WTC11 (cell line): ENCODE measurements at regions not wholly inside any gene's neighbourhood (a gene's known extent, or its start where the extent isn't known, plus 50 kb on each side); places are given as distances from the start of the nearest gene placed in this dataset.

Source experiments
- ATAC-seq: fragments of 200-7000 bp; cut with Tn5 transposase; 2 replicates; pipeline ENCODE4 v1.10.0; 2021; ENCODE audit warnings: mild to moderate bottlenecking, moderate library complexity
- CTCF ChIA-PET: fragments of 300-600 bp; sonication (Branson Sonifier 250); formaldehyde crosslinking; loops from one replicate; lab custom pipeline; 2021; ENCODE audit warnings: antibody characterized with exemption; lab: Charles Lee
- POLR2A ChIA-PET: fragments of 350-600 bp; sonication (Branson Sonifier 250); formaldehyde crosslinking; loops from one replicate; lab custom pipeline; 2021; ENCODE audit warnings: antibody characterized with exemption; lab: Charles Lee
- DNase-seq: peaks from one replicate; pipeline ENCODE4 v3.0.0; 2021; ENCODE audit warnings: low spot score
- H3K27ac Mint-ChIP-seq: 2 replicates; pipeline ENCODE4 v1.8.0; 2021; ENCODE audit warnings: mixed read lengths
- H3K27me3 Mint-ChIP-seq: 2 replicates; pipeline ENCODE4 v1.8.0; 2021; ENCODE audit warnings: low read depth, mild to moderate bottlenecking, moderate library complexity, mixed read lengths
- H3K36me3 Mint-ChIP-seq: 2 replicates; pipeline ENCODE4 v1.8.0; 2021; ENCODE audit warnings: mixed read lengths
- H3K4me1 Mint-ChIP-seq: 2 replicates; pipeline ENCODE4 v1.8.0; 2022; ENCODE audit warnings: mixed read lengths
- H3K4me3 Mint-ChIP-seq: 2 replicates; pipeline ENCODE4 v1.8.0; 2021; ENCODE audit warnings: mild to moderate bottlenecking, moderate library complexity, mixed read lengths
- H3K9me3 Mint-ChIP-seq: 2 replicates; pipeline ENCODE4 v1.8.0; 2021; ENCODE audit warnings: mixed read lengths
- ETV6 ChIP-seq: sonication (generic); formaldehyde crosslinking; IDR thresholded peaks from 2 replicates; pipeline ENCODE4 v1.8.1; 2022; ENCODE audit warnings: mild to moderate bottlenecking, missing genetic modification reagents
- IRF2 ChIP-seq: sonication (generic); formaldehyde crosslinking; IDR thresholded peaks from 2 replicates; pipeline ENCODE4 v1.8.0; 2022; ENCODE audit warnings: low read depth, missing genetic modification reagents, borderline replicate concordance
- SOX15 ChIP-seq: fragments of 250-450 bp; sonication (Bioruptor Pico); IDR thresholded peaks from 2 replicates; pipeline ENCODE4 v1.9.0; 2021; ENCODE audit warnings: mild to moderate bottlenecking
- TF ChIP-seq, protein P1 (sequence below): sonication (generic); formaldehyde crosslinking; IDR thresholded peaks from 2 replicates; pipeline ENCODE4 v1.8.0; 2022; ENCODE audit warnings: mild to moderate bottlenecking, missing genetic modification reagents
- TF ChIP-seq, protein P2 (sequence below): sonication (generic); formaldehyde crosslinking; IDR thresholded peaks from 2 replicates; pipeline ENCODE4 v1.8.1; 2023; ENCODE audit warnings: mild to moderate bottlenecking, missing genetic modification reagents, moderate library complexity
- TF ChIP-seq, protein P3 (sequence below): sonication (generic); formaldehyde crosslinking; IDR thresholded peaks from 2 replicates; pipeline ENCODE4 v1.8.1; 2023; ENCODE audit warnings: mild to moderate bottlenecking, missing genetic modification reagents, borderline replicate concordance
- TF ChIP-seq, protein P4 (sequence below): sonication (generic); formaldehyde crosslinking; IDR thresholded peaks from 2 replicates; pipeline ENCODE4 v1.8.0; 2023; ENCODE audit warnings: mild to moderate bottlenecking, missing genetic modification reagents
- TF ChIP-seq, protein P5 (sequence below): sonication (generic); formaldehyde crosslinking; IDR thresholded peaks from 2 replicates; pipeline ENCODE4 v1.8.1; 2023; ENCODE audit warnings: mild to moderate bottlenecking, missing genetic modification reagents
- TF ChIP-seq, protein P6 (sequence below): sonication (generic); formaldehyde crosslinking; IDR thresholded peaks from 2 replicates; pipeline ENCODE4 v1.8.1; 2022; ENCODE audit warnings: missing genetic modification reagents, borderline replicate concordance

DNA sequence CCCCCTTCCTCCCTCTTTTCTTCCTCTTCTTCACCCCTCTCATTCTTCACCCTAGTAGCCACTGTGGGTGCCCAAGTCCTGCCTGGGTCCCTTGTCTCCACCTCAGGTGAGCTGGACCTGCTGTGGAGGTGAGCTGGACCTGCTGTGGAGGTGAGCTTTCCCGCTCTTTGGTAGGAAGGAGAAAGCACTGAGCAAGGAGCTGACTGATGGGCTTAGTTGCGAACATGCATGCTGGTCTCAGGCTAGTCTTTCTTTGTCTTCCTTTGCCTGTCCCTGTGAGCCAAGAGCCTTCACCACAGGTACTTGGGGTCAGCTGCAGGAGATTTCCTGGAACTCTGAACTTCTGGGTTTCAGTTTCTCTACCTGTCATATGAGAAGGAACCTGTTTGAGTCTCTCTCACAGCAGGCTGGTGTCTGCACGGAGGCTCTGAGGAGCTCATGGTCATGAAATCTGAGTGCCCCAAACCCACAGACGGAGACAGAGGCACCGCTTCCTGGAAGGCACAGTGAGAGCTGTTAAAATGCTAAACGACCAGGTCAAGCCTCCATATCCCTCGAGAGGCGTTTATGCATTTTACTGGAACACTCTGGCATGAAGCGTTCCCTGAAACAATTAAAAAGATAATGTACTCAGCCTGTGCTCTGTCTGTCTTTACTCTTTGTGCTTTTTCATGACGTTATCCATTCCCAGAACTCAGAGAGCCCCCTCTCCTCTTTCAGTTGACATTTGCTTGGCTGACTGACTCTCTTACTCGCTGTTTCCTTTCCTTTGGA is 69.5 kb downstream of the RHOU start (continued):
- TF ChIP-seq, protein P1, sequence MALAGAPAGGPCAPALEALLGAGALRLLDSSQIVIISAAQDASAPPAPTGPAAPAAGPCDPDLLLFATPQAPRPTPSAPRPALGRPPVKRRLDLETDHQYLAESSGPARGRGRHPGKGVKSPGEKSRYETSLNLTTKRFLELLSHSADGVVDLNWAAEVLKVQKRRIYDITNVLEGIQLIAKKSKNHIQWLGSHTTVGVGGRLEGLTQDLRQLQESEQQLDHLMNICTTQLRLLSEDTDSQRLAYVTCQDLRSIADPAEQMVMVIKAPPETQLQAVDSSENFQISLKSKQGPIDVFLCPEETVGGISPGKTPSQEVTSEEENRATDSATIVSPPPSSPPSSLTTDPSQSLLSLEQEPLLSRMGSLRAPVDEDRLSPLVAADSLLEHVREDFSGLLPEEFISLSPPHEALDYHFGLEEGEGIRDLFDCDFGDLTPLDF (CRISPR knock-in tag) = no peak
- TF ChIP-seq ETV6 (CRISPR knock-in tag) = no peak

DNA sequence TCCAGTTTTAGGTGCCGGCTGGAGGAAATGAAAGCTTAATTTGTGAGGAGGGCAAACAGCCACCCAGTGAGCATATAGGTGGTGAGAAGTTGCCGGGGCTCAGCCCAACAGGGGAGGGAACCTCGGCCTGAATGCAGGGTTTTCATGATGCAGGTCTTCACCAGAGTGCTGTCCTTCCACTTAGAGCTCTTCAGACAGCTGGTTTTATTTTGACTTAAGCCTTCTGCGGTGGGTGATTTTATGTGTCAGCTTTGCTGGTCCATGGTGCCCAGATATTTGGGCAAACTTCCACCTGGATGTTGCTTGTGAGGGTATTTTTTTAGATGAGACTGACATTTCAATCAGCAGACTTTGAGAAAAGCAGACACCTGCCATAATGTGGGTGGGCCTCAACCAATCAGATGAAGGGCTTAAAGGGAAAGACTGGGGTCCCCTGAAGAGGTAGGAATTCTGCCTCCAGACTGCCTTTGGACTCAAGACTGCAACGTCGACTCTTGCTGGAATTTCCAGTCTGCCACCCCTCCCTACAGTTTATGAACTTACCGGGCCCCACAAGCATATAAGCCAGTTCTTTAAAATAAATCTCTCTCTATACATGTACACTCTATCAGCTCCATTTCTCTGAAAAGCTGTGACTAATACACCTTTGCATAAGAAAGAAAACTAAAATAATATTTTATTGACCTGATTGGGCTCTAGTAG is 72.8 kb downstream of the RHOU start:
- peaks cover 51% of the 10 kb centered on the region for H3K4me1 Mint-ChIP-seq
- no peak overlapping the region for H3K4me3 Mint-ChIP-seq
- TF ChIP-seq IRF2 (CRISPR knock-in tag) = no peak
- TF ChIP-seq, protein P2, sequence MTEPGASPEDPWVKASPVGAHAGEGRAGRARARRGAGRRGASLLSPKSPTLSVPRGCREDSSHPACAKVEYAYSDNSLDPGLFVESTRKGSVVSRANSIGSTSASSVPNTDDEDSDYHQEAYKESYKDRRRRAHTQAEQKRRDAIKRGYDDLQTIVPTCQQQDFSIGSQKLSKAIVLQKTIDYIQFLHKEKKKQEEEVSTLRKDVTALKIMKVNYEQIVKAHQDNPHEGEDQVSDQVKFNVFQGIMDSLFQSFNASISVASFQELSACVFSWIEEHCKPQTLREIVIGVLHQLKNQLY (CRISPR knock-in tag) = no peak
- TF ChIP-seq, protein P3, sequence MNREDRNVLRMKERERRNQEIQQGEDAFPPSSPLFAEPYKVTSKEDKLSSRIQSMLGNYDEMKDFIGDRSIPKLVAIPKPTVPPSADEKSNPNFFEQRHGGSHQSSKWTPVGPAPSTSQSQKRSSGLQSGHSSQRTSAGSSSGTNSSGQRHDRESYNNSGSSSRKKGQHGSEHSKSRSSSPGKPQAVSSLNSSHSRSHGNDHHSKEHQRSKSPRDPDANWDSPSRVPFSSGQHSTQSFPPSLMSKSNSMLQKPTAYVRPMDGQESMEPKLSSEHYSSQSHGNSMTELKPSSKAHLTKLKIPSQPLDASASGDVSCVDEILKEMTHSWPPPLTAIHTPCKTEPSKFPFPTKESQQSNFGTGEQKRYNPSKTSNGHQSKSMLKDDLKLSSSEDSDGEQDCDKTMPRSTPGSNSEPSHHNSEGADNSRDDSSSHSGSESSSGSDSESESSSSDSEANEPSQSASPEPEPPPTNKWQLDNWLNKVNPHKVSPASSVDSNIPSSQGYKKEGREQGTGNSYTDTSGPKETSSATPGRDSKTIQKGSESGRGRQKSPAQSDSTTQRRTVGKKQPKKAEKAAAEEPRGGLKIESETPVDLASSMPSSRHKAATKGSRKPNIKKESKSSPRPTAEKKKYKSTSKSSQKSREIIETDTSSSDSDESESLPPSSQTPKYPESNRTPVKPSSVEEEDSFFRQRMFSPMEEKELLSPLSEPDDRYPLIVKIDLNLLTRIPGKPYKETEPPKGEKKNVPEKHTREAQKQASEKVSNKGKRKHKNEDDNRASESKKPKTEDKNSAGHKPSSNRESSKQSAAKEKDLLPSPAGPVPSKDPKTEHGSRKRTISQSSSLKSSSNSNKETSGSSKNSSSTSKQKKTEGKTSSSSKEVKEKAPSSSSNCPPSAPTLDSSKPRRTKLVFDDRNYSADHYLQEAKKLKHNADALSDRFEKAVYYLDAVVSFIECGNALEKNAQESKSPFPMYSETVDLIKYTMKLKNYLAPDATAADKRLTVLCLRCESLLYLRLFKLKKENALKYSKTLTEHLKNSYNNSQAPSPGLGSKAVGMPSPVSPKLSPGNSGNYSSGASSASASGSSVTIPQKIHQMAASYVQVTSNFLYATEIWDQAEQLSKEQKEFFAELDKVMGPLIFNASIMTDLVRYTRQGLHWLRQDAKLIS = no peak
- TF ChIP-seq, protein P4, sequence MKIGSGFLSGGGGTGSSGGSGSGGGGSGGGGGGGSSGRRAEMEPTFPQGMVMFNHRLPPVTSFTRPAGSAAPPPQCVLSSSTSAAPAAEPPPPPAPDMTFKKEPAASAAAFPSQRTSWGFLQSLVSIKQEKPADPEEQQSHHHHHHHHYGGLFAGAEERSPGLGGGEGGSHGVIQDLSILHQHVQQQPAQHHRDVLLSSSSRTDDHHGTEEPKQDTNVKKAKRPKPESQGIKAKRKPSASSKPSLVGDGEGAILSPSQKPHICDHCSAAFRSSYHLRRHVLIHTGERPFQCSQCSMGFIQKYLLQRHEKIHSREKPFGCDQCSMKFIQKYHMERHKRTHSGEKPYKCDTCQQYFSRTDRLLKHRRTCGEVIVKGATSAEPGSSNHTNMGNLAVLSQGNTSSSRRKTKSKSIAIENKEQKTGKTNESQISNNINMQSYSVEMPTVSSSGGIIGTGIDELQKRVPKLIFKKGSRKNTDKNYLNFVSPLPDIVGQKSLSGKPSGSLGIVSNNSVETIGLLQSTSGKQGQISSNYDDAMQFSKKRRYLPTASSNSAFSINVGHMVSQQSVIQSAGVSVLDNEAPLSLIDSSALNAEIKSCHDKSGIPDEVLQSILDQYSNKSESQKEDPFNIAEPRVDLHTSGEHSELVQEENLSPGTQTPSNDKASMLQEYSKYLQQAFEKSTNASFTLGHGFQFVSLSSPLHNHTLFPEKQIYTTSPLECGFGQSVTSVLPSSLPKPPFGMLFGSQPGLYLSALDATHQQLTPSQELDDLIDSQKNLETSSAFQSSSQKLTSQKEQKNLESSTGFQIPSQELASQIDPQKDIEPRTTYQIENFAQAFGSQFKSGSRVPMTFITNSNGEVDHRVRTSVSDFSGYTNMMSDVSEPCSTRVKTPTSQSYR (CRISPR knock-in tag) = no peak
- TF ChIP-seq SOX15 (CRISPR knock-in tag) = no peak
- TF ChIP-seq, protein P5, sequence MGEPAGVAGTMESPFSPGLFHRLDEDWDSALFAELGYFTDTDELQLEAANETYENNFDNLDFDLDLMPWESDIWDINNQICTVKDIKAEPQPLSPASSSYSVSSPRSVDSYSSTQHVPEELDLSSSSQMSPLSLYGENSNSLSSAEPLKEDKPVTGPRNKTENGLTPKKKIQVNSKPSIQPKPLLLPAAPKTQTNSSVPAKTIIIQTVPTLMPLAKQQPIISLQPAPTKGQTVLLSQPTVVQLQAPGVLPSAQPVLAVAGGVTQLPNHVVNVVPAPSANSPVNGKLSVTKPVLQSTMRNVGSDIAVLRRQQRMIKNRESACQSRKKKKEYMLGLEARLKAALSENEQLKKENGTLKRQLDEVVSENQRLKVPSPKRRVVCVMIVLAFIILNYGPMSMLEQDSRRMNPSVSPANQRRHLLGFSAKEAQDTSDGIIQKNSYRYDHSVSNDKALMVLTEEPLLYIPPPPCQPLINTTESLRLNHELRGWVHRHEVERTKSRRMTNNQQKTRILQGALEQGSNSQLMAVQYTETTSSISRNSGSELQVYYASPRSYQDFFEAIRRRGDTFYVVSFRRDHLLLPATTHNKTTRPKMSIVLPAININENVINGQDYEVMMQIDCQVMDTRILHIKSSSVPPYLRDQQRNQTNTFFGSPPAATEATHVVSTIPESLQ = no peak
- TF ChIP-seq, protein P6, sequence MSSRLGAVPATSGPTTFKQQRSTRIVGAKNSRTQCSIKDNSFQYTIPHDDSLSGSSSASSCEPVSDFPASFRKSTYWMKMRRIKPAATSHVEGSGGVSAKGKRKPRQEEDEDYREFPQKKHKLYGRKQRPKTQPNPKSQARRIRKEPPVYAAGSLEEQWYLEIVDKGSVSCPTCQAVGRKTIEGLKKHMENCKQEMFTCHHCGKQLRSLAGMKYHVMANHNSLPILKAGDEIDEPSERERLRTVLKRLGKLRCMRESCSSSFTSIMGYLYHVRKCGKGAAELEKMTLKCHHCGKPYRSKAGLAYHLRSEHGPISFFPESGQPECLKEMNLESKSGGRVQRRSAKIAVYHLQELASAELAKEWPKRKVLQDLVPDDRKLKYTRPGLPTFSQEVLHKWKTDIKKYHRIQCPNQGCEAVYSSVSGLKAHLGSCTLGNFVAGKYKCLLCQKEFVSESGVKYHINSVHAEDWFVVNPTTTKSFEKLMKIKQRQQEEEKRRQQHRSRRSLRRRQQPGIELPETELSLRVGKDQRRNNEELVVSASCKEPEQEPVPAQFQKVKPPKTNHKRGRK = no peak
- H3K27me3 Mint-ChIP-seq = no peaks in the 10 kb centered on the region; the same call in 1 of the 2 replicates
- ChIA-PET CTCF (no interaction called here), POLR2A (no interaction called here)
- no peak overlapping the region for H3K27ac Mint-ChIP-seq
- ATAC-seq = no peak
- H3K36me3 Mint-ChIP-seq = no peaks in the 10 kb centered on the region
- peaks cover 15% of the 10 kb centered on the region for H3K9me3 Mint-ChIP-seq
- DNase-seq = no peak
